ENCODE measurements at regions not wholly inside any gene's neighbourhood (a gene's known extent, or its start where the extent isn't known, plus 50 kb on each side); places are given as distances from the start of the nearest gene placed in this dataset.
"Not testable (repeated sequence)": the region's sequence is repeated elsewhere in the genome, so short reads cannot be mapped to it uniquely, and the experiment has no call there.

DNA sequence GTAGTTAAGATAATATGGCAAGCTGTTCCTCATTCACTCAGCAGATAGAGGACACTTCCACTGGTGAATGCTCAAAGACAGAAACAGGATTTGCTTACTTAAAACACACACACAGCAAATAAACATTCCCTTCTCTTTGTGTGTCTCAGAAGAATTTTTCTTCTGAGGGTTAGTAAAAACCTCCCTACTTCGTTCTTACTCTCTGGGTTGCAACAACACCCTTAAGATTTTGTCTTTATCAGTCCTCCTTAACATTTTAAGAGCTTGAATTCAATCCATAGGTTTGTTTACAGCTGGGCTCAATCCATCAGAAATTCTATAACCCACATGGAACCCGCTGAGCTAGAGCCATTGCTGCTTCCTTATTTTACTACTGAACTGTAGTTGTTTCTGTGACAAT lies 237.4 kb upstream of the PIK3R1 start:
- no peak for DNase-seq

DNA sequence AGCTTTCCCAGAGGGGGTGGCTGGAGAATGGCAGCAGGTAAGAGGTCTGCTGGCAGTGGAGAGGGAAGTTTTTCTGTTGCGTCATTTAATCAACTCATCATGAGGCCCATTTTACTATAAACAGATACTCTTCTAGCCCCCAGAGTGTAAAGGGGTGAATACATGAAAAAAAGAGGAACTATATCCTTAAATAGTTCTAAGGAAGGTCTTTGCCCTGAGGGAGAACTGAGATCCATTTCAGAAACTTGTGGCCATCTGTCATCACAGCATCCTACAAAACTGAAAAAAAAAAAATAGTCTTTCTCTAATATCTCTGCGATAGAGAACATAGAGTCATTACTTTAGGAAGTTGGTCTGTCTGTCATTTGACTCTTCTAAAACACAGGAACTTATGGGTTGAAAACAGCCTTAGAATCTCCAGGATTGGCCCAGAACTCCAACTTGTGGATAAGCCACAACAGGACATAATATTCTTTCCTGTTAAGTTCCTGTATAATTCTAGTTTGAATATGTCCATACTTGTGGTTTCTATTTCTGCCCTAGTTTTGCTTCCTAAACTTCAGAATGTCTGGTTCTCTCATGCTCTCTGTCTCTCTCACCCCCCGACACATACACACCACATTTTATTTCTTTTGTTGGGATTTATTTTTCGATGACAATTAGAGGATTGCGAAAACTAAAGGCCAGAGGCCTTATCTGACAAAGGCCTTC lies 238.5 kb upstream of the PIK3R1 start:
- no peak for DNase-seq

DNA sequence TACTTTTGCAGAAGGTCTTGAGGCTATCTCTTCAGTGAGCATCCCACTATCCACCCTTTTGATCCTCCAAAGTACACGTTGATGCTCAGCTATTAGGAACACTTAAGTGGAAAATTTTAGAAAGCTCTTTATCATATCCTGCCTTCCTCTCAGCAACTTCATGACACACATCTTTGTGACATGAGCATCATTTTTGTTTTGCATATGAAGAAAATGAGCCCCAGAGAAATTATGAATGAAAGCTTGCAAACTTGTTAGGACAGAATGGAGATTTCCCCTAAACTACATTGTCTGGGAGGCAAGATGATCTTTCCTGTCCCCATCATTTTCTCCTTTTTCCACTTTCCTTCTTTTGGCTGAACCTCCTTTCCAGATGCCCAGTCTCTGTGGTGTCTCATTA lies 239.4 kb upstream of the PIK3R1 start:
- no peak for DNase-seq

DNA sequence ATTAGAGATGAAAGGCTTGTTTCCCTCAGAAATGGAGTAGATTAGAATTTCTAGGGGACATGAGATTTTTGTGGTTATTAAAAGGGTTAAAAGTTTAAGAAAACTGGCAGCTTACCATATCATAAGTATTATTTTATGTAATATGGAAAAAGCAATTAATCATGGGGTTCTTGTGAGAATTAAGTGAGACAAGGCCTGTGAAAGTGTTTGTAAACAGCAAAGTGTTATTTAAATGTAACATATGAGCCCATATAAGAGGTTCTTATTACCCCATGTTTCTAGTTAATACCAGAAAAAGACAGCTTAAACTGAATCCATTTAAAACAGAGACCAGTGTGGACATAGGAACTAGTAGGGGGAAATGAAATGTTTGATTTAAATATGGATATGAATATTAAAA lies 241.1 kb upstream of the PIK3R1 start:
- DNase-seq: no peak

DNA sequence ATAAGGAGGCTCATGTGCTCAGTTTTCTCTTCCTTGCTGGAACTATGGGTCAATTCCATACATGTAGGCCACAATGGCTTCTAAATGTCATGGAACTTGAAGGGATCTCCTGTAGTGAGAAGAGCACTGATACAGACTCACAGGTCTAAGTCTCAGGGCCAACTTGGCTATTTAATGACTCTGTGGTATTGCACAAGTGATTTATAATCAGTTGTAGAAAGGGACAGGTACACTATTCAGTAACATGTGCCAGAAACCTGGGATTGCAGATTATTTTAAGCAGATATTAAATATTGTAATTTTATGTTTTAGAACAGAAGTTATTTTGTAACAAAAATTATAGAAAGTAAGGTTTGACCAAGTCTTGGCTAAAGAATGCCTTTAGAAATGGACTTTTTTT lies 241.5 kb upstream of the PIK3R1 start:
- no peak for DNase-seq

DNA sequence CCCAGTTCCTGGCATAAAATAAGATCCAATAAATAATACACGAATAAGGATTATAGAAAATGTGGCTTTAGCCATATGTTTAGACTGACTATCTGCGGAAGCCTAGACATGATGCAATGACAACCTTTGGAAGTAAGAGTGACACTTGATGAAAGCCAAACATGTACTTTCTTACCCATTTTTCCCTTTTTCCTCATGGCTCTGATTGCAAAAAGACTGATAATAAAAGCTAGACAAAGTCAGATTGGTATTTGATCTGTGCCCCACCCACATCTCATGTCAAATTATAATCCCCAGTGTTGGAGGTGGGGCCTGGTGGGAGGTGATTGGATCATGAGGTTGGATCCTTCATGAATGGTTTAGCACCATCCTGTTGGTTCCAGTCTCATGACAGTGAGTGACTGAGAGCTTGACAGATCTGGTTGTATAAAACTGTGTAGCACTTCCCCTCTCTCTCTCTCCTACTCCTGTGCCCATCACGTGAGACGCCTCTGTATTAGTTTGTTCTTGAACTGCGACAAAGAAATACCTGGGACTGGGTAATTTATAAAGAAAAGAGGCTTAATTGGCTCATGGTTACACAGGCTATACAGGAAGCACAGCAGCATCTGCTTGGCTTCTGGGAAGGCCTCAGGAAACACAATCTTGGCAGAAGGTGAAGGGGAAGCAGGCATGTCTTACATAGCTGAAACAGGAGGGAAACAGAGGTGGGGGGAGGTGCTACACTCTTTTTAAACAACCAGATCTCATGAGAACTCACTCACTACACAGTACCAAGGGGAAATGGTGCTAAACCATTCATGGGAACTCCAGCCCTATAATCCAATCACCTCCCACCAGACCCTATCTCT lies 243.4 kb upstream of the PIK3R1 start:
- DNase-seq: no peak

DNA sequence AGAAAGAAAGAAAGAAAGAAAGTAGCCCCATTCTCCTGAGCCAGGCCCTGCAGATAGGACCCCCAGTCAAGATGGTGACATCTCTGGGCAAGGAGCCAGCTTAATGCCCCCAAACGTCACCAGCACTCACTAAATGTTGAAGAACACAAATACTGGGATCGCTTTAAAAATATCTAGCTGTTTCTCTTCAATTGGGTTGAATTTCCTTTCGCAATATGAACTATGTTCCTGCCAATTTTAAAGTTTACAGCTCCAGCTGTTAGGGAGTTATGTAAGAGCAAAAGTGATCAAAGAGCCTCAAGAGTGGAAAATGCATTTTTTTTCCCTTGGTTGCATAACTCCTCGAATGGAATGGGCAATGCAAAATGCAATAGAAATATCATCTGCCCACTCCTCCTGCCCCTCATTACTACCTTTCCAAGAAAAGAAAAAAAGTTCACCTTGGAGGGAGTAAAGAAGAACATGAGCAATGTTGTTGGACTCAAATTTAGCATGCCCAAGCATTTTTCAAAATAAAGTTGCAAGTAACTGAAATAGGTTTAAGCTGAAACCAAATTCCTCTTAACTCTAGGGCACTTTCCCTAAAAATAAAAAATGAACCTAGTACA lies 244.2 kb upstream of the PIK3R1 start:
- DNase-seq: no peak

DNA sequence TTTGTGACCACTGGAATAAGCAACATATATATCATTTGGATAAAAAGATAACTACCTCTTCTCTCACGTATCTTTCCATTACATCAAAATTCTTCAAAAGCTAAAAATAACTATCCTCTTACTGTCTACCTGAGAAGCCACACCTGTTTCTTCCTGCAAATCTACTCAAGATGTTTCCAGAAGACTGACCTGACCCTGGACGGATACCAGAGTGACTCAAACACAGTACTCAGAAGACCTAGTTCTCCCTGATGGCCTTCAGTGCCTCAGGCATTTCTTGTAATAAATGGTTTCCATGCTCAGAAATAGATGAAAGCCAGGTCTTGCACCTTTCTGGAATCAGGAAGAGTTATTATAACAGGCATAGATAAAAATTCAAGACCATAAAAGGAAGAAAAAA lies 245.9 kb upstream of the PIK3R1 start:
- no peak for DNase-seq

DNA sequence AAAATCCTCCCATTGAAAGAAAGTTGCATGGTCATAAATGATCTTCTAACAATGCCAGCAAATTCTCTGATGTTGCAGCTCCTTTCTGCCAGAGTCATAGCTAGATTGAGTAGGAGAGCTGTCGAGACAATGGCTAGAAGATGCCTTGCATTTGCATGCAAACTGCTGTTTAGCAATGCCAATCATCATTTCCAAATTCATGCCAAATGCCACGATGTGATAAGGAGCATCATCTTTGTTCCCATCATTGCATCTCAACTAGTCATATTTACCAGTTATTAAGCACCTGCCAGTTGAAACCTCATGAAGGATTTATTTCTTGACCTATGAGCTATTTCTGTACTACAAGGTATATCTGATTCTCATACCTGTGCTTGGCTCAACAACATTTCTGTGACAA lies 246.4 kb upstream of the PIK3R1 start:
- DNase-seq: no peak

DNA sequence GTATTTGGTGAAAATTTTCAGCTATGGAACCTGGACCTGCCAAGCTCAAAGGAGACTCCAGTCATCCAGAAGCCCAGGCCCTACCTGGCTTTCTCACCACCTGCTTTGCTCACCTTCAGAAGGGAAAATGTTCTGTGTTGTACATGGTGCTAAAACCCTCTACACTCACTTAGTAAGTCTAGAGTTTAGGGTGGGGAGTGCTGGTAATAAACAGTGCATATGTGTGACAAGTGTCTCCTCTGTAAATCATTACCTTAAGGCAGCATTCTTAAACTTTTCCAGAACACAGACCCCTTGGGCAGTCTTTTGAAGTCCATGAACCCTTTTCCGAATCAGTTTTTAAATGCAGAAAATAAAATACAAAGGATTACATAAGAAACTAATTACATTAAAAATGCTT lies 248.8 kb upstream of the PIK3R1 start:
- DNase-seq: no peak

DNA sequence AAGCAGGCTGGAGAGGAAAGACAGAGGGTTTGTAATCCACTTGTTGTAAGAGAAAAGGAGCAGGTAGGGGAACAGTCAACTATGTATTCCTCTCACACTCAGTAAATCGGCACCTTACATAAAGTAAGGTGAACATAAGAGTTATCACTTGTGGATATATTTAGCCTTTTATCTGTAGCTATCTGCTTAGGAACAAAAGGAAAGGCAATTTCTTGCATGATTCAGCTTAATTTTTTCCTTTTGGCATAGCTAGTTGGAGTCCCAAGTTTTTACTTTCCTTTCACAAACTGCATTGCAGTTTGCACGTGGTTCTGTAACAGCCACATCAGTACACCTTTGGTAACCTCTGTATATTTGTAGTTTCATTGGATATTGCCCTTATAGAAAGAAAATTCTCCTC lies 250.9 kb upstream of the PIK3R1 start:
- DNase-seq: no peak

DNA sequence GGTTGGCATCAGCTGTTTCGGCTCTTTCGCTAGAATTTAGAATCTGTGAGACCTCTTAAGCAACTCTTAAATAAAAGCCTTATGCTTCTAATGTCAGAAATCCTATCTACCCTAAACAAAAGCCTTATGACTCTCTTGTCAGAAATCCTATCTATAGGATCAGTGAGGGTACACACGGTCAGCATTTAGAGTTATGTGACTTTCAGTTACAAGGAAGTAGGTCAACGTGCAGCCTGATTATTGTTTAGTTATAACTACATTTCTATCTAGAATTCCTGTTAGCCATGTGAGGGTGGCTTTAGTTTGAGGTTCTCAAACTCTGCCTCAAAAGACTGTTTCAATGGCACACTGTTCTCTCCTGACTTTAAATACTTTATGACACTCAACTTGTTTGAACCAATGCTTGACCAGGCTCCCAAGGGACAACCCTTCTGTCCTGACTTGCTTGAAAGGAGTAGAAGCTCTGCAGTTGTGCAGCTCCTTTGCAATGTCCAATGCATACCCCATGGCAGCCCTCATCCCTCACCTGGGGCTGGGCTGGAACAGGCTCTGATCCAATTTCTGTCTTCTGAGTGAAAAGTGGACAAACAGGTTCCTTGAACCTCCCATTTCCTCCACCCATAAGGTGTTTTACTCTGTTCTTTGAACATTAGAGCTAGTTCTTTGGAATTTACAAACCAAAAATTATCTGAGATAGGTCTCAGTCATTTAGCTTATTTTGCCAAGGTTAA lies 251.6 kb upstream of the PIK3R1 start:
- DNase-seq: no peak

DNA sequence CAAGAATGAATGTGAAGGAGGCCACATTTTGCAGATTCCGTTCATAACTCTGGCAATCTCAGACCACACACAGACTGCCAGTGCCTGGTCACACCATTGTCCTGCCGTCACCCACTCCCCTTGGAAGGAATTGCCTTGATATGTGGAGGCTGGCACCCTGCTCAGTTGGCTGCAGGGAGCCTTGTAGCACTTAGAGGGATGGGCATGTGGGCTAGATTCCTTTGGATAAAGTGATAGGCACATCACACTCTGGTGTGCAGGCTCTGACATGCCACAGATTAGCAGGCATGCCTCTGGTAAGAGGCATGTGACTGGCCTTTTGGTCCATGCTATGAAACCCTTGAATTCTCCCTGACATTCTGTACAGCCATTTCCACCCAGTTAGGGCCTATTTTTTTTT lies 254.6 kb upstream of the PIK3R1 start:
- no peak for DNase-seq

DNA sequence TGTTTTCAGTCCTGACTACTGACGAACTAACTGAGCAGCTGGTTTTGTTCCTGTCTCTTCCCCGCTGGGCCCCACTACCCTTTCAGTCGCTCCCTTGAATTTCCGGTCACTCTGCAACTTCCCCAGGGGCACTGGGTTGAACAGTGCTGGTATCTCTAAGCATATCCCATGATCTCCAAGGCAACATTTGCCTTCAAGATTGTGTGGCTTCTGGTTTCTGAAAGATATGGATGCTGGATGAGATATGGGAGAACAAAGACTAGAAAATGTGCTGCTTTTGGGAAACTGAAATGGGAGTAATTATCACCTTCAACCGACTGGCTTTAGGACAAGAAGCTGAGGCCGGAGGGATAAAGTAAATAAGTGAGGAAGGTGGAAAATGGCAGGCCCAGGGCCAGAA lies 258.2 kb upstream of the PIK3R1 start:
- no peak for DNase-seq

DNA sequence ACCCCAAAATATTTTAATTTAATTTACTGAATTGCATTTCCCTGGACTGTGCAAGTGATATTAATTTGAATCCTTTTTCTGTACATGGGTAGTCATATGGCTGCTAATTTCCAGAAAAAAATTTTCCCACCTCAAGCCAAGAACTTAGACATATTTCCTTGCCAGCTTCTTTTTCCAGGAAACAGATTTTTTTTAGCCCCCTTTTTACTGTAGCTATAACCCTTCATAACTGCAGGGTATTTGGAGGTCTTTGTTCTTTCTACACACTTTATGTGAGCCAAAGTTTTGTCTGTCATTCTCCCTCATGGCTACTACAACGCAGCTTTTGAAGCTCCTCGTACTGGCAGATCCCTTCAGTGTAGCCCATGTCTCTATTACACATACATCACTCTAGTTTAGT lies 261.2 kb upstream of the PIK3R1 start:
- DNase-seq: no peak

DNA sequence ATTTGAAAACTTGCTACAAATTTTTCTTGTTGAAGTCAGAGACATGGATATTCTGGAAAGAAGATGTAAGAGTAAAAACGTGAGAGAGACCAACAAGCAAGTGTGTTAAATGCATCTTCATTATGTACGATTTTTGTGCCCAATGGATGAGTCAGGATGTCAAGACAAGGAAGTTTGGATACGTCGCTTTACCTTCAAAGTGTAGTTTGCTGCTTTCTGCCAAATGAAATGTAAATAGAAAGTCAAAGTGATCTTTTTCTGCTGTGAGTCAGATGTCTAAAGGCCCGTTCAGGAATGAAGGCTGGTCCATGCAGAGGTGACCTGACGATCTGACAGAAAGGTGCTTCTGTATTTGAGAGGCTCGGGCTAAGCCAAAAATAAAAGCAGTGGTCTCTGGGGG lies 273.1 kb upstream of the PIK3R1 start:
- DNase-seq: no peak

DNA sequence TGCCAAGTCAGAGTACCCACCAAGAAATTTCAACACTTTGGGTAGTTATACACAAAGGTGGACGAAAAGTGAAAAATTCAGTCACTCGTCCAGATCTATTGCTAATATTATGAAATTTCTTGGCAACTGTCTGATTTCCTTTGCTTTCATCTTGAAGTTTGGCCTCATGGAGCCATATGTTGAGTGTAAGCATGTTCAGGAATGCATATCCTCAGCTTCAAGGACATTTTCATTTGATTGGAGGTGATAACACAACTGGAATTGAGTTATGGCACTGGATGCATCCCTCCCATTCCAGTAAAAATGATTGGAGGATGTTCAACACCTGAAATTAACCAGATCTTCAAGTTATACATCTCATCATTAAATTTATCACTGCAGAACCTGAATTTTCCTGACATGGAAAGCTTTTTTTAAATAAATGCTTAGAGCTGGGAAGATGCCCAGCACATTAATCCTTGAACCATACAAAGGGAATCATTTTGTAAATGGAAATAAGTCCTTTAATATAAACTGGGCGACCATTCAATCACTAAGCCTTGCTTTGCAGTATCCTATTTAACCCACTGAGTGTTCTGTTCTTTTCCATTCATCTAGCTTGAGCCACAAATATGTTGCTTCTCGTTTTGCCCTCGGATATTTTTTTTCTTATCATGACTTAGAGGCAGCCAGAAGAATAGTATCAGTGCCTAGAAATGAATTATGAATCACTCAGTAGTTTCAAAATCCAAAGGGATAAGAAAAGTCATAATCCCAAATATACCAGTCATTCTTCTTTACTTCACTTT lies 273.7 kb upstream of the PIK3R1 start:
- no peak for DNase-seq

DNA sequence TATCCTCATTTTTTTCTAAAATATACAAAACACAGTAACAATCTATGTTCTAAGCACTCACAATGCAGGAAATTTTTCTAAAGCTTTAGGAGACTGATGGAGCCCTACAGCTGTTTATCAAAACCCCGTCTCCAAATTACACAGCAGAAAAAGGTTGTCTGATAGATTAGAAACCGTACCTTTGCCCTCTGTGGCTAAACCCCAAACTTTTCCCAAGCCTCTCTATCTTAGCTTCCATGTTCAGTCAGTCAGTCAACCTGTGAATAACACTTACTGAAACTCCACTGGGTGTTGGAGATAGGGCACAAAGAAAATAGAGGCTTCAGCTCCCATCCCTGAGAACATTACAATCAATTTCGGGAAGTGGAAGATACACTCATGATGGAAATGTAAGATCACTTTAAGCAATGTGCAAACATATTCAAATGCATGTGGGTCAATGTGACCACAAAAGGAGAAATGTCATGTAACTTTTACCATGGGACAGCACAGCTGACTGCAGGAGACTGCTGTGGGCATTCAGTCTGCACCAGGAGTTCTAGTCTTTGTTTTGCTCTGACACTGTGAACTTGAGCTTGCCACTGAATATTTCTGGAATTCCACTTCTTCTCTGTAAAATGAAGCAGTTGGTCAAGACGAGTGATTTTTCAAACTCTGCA lies 279.5 kb upstream of the PIK3R1 start:
- DNase-seq: no peak

DNA sequence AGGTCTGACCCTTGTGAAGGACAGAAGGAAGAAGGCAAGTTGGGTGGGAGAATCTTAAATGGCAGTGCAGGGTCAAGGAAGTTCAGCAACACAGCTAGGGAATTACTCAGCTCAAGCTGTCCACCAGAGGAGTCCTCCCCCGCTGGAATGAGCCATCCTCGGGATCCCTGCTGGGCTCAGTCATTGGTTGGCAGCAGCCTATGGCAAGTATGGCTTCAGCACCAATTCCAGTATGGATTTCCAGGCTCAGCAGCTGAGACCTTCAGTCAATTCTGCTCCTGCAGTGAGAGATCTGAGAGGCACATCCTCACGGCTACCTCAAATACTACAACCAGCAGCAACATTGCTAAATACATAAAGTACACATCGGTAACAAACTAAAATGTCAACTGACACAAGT lies 280.6 kb upstream of the PIK3R1 start:
- no peak for DNase-seq

DNA sequence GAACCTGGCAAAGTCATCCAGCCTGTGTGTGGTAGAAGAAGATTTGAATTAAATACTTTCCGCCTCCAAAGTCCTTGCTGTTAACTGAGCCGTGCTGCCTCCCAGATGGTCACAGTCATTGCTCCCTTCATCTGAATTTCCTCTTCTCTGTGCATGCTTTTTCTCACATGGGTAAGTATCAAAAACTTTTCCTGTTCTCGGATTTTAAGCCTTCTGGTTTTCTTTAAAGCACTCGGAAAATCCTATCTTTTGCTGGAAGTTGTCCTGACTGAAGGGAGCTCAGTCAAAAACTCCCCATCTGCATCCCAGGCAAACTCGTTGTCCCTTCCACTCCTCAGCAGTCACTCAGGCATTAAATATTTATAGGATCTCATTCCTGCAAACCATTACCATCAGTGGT lies 290.0 kb upstream of the PIK3R1 start:
- DNase-seq: no peak

DNA sequence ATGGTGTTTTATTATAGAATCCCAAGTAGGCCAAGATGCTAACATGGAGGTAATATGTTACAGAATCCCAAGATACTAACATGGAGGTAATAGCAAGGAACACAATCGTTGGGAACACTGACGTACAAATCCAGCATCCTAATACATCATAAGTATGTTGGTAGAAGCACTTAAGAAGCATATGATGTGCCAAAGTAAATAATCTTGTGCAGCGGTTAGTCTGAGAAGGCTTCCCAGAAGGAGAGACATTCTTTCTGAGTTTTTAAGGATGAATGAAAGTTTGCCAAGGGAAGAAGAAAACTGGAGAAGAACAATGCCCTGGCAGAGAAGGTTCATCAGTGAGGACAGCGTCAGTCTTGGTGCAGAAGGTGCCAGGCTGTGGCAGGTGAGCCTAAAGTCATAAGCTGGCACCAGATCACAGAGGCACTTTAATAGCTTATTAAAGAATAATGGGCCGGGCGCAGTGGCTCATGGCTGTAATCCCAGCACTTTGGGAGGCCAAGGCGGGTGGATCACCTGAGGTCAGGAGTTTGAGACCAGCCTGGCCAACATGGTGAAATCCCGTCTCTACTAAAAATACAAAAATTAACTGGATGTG lies 294.5 kb upstream of the PIK3R1 start:
- DNase-seq: no peak

DNA sequence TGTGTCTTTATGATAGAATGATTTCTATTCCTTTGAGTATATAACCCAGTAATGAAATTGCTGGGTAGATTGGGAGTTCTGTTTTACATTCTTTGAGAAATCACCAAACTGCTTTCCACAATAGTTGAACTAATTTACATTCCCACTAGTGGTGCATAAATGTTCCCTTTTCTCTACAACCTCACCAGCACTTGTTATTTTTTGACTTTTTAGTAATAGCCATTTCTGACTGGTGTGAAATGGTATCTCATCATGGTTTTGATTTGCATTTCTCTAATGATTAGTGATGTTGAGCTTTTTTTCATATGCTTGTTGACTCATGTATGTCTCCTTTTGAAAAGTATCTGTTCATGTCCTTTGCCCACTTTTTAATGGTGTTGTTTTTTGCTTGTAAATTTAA lies 296.0 kb upstream of the PIK3R1 start:
- DNase-seq: not testable (repeated sequence)
